HFF-Myc (cell line): ENCODE measurements at regions not wholly inside any gene's neighbourhood (a gene's known extent, or its start where the extent isn't known, plus 50 kb on each side); places are given as distances from the start of the nearest gene placed in this dataset.
"Not testable (repeated sequence)": the region's sequence is repeated elsewhere in the genome, so short reads cannot be mapped to it uniquely, and the experiment has no call there.

Experiments used
- DNase-seq: peaks from one replicate; pipeline ENCODE4 v3.0.0-alpha.2; 2011; ENCODE audit warnings: low read depth; ENCODE audit errors: extremely low read depth
- H3K4me3 ChIP-seq: replicated peaks from 2 replicates; pipeline ENCODE4 v1.5.1; 2011; ENCODE audit warnings: low read depth, mild to moderate bottlenecking, control low read depth, low read length
- TF ChIP-seq, protein P1 (sequence below): IDR thresholded peaks from 2 replicates; pipeline ENCODE4 v1.5.1; 2012; ENCODE audit warnings: mild to moderate bottlenecking, low read depth, low read length, control low read depth; ENCODE audit errors: missing control alignments

DNA sequence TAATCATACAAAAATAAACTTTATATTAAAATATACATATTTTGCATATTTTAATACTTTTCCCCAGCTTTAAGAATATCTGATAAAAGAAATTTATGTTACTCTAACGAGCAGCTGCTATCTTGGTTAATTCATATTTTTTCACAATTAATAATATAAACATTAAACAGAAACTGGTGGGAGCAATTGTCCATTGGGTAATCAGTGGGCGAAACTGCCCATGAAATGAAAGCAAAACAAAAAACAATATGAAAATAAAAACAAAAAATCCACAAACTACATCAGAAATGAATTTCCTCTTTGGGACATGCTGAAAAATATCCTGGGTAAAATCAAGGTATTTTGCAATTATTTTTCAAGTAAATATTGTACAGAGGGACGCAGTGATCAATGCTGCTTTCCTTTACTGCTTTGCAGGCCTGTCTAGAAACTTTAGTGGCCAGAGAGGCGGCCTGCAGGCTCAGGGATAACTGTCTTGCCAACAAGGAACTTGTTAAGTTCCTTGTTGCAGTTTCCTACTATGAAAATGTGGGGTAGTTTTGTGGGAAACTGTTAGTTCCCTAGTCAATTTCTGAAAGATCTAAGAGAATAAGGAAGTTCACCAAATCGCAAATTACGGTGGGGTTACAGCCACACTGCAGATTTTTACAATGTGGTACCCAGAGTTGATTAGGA, 309.0 kb upstream of the PLGLB2 start:
- not testable (repeated sequence) for DNase-seq, H3K4me3 ChIP-seq

DNA sequence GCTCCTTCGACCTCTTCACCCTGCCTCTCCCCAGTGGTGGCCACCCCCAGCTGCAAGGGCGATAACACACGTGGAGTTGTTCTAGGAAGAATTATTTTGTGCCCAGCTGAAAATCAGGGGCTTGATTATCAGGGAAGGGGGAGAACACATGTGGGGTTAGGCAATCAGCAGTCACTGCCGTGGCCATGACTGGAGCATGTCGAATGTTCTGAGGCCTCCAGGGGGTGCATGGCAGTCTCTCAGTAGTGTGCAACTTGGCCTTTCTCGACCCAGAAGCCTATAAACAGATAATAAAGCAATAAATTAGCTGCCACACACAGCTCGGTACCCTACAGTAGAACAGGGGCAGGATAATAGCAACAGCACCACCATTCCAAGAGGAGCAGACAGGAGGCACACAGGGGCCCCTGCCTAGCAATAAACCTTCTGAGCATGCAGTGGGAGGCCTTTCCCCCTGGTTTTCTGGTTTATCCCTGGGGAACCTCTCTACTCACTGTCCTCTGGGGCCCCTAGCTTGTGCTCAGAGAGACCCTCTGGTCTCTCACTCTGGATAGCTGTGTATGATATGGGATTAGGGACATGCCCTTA, 308.2 kb upstream of the PLGLB2 start:
- not testable (repeated sequence) for H3K4me3 ChIP-seq, DNase-seq
- TF ChIP-seq, protein P1, sequence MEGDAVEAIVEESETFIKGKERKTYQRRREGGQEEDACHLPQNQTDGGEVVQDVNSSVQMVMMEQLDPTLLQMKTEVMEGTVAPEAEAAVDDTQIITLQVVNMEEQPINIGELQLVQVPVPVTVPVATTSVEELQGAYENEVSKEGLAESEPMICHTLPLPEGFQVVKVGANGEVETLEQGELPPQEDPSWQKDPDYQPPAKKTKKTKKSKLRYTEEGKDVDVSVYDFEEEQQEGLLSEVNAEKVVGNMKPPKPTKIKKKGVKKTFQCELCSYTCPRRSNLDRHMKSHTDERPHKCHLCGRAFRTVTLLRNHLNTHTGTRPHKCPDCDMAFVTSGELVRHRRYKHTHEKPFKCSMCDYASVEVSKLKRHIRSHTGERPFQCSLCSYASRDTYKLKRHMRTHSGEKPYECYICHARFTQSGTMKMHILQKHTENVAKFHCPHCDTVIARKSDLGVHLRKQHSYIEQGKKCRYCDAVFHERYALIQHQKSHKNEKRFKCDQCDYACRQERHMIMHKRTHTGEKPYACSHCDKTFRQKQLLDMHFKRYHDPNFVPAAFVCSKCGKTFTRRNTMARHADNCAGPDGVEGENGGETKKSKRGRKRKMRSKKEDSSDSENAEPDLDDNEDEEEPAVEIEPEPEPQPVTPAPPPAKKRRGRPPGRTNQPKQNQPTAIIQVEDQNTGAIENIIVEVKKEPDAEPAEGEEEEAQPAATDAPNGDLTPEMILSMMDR, result peak; percentile 8

DNA sequence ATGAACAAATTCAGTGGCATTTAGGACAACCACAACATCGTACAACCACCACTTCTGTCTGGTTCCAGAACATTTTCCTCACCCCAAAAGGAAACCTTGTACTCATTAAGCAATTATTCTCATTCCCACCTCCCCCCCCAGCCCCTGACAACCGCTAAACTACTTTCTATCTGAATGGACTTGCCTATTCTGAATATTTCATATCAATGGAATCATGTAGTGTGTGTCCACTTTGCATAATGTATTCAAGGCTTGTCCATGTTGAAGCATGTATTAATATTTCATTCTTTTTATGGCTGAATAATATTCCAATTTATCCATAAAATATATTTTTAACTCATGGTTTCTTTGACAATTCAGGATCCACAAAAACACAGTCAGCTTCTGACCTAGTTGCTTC, 307.2 kb upstream of the PLGLB2 start:
- not testable (repeated sequence) for H3K4me3 ChIP-seq, DNase-seq

DNA sequence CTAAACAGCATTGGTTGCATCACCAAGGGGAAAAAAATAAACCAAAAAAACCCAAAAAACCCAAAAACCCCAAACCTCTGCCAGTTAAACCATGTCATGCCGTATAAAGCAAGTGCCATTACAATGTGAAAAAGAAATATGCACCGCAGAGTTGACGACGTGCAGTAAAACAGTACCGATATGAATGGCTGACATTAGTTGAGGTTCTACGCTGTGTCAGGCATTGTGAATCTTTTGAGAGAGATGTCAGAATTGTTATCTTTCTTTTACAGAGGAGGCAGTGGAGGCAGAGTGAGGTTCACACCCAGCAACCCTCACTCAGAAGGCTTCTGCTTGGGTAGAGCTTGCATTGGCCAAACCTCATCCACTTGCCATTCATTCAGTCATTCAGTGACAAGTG, 306.5 kb upstream of the PLGLB2 start:
- not testable (repeated sequence) for DNase-seq, H3K4me3 ChIP-seq

DNA sequence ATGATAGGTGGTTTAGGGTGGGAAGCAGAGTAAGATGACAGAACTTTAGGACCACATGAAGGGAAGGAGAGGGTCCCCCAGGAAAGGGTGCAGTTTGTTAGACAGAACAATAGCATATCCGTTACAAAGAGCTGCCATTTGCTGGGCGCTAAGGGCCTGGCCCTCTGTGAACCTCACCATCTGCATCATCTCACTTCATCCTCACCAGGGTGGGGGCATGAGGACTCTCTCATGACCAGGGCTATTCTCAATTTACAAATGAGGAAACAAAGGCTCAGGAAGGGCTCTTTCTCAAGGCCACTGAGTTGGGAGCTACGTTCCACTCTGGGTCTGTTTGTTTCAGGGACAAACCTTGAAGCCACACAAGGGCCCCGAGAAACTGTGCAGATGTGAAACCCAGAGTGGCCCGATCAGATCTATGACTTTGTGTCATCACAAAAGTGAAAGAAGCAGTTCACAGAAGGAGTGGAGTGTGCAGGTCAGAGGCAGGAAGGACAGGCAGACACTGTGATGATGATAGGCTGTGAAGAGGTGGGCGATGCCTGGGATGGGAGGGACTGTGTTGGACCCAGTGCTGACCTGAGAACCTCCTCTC, 304.8 kb upstream of the PLGLB2 start:
- H3K4me3 ChIP-seq, DNase-seq: not testable (repeated sequence)

DNA sequence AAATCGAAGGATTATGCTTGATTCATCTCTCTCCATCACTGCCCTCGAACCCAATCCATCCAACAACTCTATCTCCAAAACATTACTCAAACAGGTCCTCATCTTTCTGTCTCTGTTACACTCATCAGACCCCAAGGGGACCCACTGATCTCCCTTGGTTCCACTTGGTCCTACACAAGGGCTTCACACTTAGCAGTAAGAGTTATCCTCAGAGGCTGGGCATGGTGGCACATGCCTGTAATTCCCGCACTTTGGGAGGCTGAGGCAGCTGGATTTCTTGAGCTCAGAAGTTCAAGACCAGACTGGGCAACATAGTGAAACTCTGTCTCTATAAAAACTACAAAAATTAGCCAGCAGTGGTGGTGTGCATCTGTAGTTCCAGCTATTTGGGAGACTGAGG, 302.9 kb upstream of the PLGLB2 start:
- not testable (repeated sequence) for DNase-seq, H3K4me3 ChIP-seq

DNA sequence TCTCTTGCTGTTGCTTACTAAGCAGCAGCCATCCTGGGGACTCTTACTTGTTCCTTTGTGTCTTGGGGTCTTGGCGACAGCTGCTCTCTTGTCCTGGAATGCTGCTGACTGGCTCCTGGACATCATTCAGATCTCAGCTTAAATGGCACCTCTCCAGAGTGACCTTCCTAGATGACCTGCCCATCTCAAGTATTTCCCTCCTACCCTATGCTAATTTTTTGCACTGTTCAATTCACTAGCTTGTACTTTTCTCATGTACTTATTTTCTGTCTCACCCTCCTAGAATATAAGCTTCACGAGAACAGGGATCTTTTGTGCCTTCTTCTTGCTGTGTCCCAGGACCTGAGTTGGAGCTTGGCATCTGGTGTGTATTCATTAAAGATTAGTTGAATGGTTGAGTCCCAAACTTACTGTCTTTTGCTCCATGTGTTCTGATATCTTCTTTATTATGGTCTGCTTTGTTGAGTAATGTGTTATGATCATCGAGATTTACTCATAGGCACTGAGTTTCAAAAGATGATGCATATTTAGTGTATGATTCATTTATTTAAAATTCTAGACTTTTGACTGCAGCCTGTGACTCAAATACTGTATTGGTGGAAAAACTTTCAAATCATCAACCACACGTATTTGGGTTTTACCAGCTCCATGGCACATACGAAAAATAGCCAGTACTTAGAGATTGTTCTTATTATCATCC, 302.1 kb upstream of the PLGLB2 start:
- DNase-seq, H3K4me3 ChIP-seq: not testable (repeated sequence)

DNA sequence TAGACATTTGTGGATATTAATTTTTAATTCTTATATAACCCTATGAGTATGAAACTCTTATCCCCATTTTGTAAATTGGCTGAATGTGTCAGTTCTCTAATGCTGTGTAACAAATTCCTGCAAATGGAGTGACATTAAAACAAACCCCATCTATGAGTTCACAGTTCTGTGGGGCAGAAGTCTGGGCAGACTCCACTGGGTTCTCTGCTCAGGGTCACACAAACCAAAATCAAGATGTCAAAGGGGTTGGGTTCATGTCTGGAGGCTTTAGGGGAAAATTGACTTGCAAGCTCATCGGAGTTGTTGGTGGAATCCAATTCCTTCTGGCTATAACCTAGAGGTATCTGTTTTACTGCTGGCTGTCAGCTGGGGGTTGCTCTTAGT, 301.6 kb upstream of the PLGLB2 start:
- DNase-seq, result not testable (repeated sequence)

DNA sequence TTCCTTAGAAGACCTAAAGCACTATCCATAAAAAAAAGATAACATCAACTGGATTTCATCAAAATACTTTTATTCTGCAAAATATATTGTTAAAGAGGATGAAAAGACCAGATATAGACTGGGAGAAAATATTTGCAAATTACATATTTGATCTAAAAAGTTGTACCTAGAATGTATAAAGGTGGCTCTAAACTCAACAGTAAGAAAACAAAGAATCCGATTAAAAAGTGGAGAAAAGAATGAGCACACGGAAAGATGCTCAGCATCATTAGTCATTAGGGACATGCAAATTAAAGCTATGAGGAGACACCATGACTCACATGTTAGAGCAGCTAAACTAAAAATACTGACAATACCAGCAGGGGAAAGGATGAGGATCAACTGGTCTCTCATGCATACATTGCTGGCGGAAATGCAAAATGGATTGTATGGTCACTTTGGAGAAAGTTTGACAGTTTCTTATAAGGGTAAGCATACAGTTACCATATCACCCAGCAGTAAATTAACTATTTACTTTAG, 298.4 kb upstream of the PLGLB2 start:
- H3K4me3 ChIP-seq, DNase-seq: not testable (repeated sequence)

More for the DNA sequence above, 301.6 kb upstream of the PLGLB2 start:
- H3K4me3 ChIP-seq, result not testable (repeated sequence)

DNA sequence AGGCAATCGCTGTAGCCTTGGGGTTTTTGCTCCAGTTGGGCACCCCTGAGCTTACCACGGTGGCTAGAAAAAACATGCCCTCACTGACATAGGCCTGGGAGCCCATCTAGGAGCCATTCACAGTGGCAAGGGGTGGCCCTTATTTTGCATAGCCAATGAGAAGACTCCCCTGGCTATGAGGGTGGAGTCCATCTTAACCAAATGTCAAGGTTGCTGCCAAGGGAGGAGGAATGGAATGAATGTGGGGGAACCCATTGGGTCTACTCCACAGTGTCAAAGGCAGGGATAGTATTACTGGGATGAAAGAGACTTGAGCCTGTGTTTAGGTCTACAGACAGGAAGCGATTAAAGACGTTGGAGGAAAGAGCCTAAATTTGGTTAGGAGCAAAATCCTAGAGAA, 295.7 kb upstream of the PLGLB2 start:
- DNase-seq, H3K4me3 ChIP-seq: not testable (repeated sequence)

DNA sequence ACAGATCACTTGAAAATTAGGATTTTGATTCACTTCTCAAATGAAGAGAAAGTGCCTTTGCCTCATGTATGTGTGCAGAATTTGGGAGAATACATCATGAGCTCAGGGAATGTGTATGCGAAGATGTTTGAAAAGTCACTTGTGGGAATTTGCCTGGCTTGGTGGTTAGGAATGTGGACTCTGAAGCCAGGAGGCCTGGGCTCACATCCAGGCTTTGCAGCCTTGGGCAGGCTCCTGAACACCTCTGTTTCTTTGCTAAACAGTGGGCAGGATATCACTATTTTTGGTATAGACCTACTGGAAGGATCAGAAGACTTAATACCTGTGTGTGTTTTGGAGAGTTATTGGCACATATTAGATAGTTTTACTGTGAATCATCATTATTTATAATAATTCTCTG, 295.0 kb upstream of the PLGLB2 start:
- H3K4me3 ChIP-seq, DNase-seq: not testable (repeated sequence)

DNA sequence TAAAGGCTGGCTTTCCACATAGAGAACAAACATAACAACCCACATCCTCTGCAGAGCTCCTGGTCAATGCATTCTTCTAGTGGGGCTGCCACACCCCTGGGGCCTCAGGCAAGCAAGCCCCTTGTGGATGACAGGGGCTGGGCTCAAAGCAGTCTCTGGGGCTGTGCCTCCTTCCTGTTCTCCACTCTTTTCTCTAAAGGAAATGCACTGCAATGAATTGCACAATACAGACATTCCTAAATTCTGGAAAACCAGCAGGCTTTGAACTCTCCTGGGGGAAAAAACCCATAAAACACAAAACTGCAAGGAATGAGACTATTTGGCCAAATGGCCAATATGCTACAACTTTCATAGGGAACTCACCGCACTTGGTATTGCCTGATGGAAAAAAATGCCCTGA, 293.9 kb upstream of the PLGLB2 start:
- H3K4me3 ChIP-seq, DNase-seq: not testable (repeated sequence)

DNA sequence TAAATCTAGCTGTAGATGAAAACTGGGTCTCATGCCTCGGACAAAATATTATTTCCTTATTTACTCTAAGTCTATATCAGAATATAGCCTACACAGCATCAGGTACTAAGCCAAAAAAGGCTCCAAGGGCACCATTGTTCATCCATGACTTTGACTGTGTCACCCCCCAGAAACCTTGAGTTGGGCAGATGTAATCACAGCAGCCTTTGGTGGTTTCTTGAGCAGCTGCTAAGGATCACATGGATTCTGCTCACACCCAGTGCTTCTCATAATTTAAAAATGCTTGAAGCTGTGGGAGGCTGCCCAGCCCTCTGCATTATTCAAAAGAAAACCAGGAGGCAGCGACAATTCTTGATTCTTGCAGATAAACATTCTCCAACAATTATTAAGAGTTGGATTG, 293.5 kb upstream of the PLGLB2 start:
- not testable (repeated sequence) for H3K4me3 ChIP-seq

DNA sequence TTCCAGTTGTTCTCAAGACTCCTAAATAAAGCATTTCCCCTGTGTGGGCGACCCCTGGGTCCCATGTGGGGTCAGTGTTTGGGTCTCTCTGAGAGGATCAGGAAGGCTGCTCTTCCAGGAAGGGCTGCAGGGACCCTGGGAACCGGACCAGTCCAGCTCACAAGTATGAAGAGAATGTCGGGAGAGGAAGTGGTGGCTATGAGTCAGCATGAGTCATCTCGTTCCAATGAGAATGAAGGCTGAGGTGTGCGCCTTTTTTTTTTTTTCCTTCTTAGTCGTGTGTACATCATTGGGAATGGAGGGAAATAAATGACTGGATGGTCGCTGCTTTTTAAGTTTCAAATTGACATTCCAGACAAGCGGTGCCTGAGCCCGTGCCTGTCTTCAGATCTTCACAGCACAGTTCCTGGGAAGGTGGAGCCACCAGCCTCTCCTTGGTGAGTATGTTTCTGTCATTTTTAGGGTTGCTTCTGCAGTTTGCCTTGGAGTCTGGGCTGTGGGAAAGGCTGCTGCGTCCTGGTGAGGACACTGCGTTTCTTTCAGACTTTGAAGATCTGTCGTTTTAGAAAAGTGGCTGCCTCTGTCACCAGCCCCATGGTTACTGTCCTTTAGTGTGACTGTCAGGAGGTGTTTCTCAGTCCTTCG, 292.6 kb upstream of the PLGLB2 start:
- not testable (repeated sequence) for DNase-seq
- H3K4me3 ChIP-seq, result peak overlapping the region; percentile 54

More for the DNA sequence above, 293.5 kb upstream of the PLGLB2 start:
- not testable (repeated sequence) for DNase-seq

DNA sequence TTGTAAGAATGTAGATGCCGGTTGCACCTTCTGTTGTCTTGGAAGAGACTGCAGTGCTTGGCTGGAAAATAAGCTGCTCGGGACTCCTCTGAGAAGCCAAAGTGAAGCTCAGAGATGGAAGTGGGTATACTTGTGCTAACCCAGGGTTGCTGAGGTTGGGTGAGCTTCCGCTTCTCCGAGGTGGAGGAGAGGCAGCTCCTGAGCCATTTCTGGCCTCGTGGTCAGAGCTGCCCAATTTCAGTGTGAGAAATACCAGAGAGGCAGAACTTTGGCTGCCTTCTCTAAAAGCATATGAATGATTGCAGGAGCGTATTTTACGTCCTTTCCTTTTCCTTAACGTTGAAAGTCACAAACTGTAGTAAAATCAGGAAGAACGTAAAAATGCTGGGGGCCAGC, 292.0 kb upstream of the PLGLB2 start:
- H3K4me3 ChIP-seq, result peak overlapping the region; percentile 54

DNA sequence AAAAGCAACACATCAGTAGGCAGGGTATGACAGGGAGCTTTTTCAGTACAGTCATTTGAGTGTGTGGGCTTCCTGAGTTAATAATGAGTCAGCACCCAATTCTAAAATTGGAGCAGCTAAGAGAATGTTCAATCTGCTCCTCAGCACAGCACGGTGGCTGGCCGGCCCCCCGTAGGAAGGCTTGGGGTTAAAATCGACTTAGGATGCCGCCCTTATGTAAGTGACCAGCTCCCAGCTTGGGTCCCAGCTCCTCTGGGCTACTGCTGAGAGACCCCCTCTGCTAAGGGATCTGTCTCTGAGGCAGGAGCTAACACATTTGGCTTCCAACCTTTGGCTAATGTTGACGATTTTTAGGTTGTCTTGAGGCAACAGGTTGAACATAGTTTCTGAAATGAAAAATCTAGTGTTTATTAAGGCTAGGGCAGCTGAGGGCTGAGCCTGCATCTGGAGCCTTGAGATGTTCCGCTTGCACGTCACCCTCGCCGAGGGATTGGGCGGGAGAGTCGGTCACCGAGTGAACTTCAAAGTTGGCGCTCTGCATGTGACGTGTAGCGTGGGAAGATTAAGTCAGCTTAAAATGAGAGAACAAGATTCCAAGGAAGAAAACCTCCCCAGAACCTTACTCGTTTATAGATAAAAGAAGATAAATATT, 291.3 kb upstream of the PLGLB2 start:
- H3K4me3 ChIP-seq, result peak overlapping the region; percentile 54
- not testable (repeated sequence) for DNase-seq

More for the DNA sequence above, 292.0 kb upstream of the PLGLB2 start:
- DNase-seq, result not testable (repeated sequence)
